GM12864 (cell line): ENCODE measurements at regions not wholly inside any gene's neighbourhood (a gene's known extent, or its start where the extent isn't known, plus 50 kb on each side); places are given as distances from the start of the nearest gene placed in this dataset.

ENCODE experiments used
- DNase-seq: peaks from one replicate; pipeline ENCODE4 v3.0.0-alpha.2; 2011; ENCODE audit warnings: low read depth
- H3K4me3 ChIP-seq: 2 replicates; pipeline ENCODE4 v1.5.1; 2011; ENCODE audit warnings: mild to moderate bottlenecking, low read depth, low read length, control low read depth
- CTCF ChIP-seq: IDR thresholded peaks from 2 replicates; pipeline ENCODE4 v1.5.1; 2011; ENCODE audit warnings: low read depth, mild to moderate bottlenecking, moderate library complexity, low read length, control low read depth, inconsistent platforms; ENCODE audit errors: missing control alignments

GRCh38 chr17:77451894-77452852, 311.4 kb downstream of the SEC14L1 start:
- peak overlapping the region; percentile 57 for H3K4me3 ChIP-seq
- DNase-seq: no peak
- TF ChIP-seq CTCF: no peak

GRCh38 chr17:77453613-77454241, 313.0 kb downstream of the SEC14L1 start:
- no peak for TF ChIP-seq CTCF
- DNase-seq: no peak
- peak overlapping the region; percentile 57 for H3K4me3 ChIP-seq

- H3K4me3 ChIP-seq: peak overlapping the region; percentile 57
- TF ChIP-seq CTCF: no peak
Observed at GRCh38 chr17:77454242-77455095, 313.7 kb downstream of the SEC14L1 start.

GRCh38 chr17:77455111-77455890, 314.5 kb downstream of the SEC14L1 start:
- no peak for DNase-seq
- no peak for TF ChIP-seq CTCF
- peak overlapping the region; percentile 57 for H3K4me3 ChIP-seq

More at GRCh38 chr17:77454242-77455095, 313.7 kb downstream of the SEC14L1 start:
- no peak for DNase-seq

GRCh38 chr17:77455891-77456260, 315.1 kb downstream of the SEC14L1 start:
- peak overlapping the region; percentile 57 for H3K4me3 ChIP-seq
- no peak for TF ChIP-seq CTCF
- no peak for DNase-seq
